Right ventricle myocardium superior (tissue), 1 donor: ENCODE measurements at regions not wholly inside any gene's neighbourhood (a gene's known extent, or its start where the extent isn't known, plus 50 kb on each side); places are given as distances from the start of the nearest gene placed in this dataset.
A peak's percentile ranks its signal among the peaks of the same experiment; 100 is the strongest.
"Not testable (repeated sequence)": the region's sequence is repeated elsewhere in the genome, so short reads cannot be mapped to it uniquely, and the experiment has no call there.

Experiments
- ATAC-seq: fragments of 200-7000 bp; cut with Tn5 transposase; one replicate; pipeline ENCODE4 v1.9.1; 2020; ENCODE audit warnings: mild to moderate bottlenecking; ENCODE audit not compliant: poor library complexity
- DNase-seq: peaks from one replicate; pipeline ENCODE4 v3.0.0-alpha.2; 2020
- intact Hi-C: fragments of 100-400 bp; cut with DNase I; formaldehyde crosslinking; loops from one replicate; pipeline ENCODE4 v1.11.2; 2022
- donor health status: DM: no; HTN: yes; CAD: no; lungs with severe emphysema.

GRCh38 chr1:87435484-87435883, 106.8 kb downstream of the LMO4 start:
- ATAC-seq: peak; percentile 82
- no peak for DNase-seq
- intact Hi-C loops: no loop called here

GRCh38 chr1:87436115-87436514, 107.4 kb downstream of the LMO4 start:
- DNase-seq, intact Hi-C loops: not testable (repeated sequence)
- peak; percentile 70 for ATAC-seq

- intact Hi-C loops: no loop called here
Measured at GRCh38 chr1:87436534-87436933, 107.9 kb downstream of the LMO4 start.

GRCh38 chr1:87437663-87438295, 109.1 kb downstream of the LMO4 start:
- no peak for ATAC-seq
- DNase-seq: no peak
- intact Hi-C loops: no loop called here

More at GRCh38 chr1:87436534-87436933, 107.9 kb downstream of the LMO4 start:
- DNase-seq (peak; percentile 51), ATAC-seq (peak; percentile 75)

GRCh38 chr1:87439821-87440220, 111.1 kb downstream of the LMO4 start:
- no peak for ATAC-seq
- no peak for DNase-seq
- intact Hi-C loops: loop anchor here (10.0 kb wide), 1 partner anchor 95 kb away; no protein-coding TSS in a partner anchor

GRCh38 chr1:87449348-87449963, 120.8 kb downstream of the LMO4 start:
- ATAC-seq (peak; percentile 96), DNase-seq (peak; percentile 54)
- intact Hi-C loops: loop anchor here (10.0 kb wide), 1 partner anchor 105 kb away; no protein-coding TSS in a partner anchor

GRCh38 chr1:87450136-87450535, 121.5 kb downstream of the LMO4 start:
- DNase-seq (no peak), ATAC-seq (no peak)
- intact Hi-C loops: no loop called here

- DNase-seq: no peak
- no peak for ATAC-seq
- intact Hi-C loops: no loop called here
Measured at GRCh38 chr1:87450615-87451209, 122.0 kb downstream of the LMO4 start.

- no peak for DNase-seq
- intact Hi-C loops: no loop called here
- peak; percentile 45 for ATAC-seq
Measured at GRCh38 chr1:87451229-87451920, 122.7 kb downstream of the LMO4 start.

GRCh38 chr1:87452648-87453047, 124.0 kb downstream of the LMO4 start:
- intact Hi-C loops: no loop called here
- no peak for ATAC-seq
- no peak for DNase-seq

- ATAC-seq: no peak
- no peak for DNase-seq
- intact Hi-C loops: no loop called here
Measured at GRCh38 chr1:87457408-87457807, 128.7 kb downstream of the LMO4 start.

- DNase-seq (no peak), ATAC-seq (no peak)
- intact Hi-C loops: no loop called here
Measured at GRCh38 chr1:87462894-87463293, 134.2 kb downstream of the LMO4 start.

- intact Hi-C loops: no loop called here
- peak; percentile 92 for ATAC-seq
- DNase-seq: no peak
Measured at GRCh38 chr1:87464022-87464490, 135.4 kb downstream of the LMO4 start.

GRCh38 chr1:87466621-87467020, 137.9 kb downstream of the LMO4 start:
- ATAC-seq (no peak), DNase-seq (no peak)
- intact Hi-C loops: no loop called here

GRCh38 chr1:87472716-87473115, 144.0 kb downstream of the LMO4 start:
- no peak for ATAC-seq
- no peak for DNase-seq
- intact Hi-C loops: no loop called here

- intact Hi-C loops: no loop called here
- no peak for DNase-seq
- ATAC-seq: no peak
Measured at GRCh38 chr1:87473203-87473661, 144.6 kb downstream of the LMO4 start.

GRCh38 chr1:87474098-87474497, 145.4 kb downstream of the LMO4 start:
- ATAC-seq: no peak
- no peak for DNase-seq
- intact Hi-C loops: no loop called here

- intact Hi-C loops: no loop called here
- peak; percentile 61 for ATAC-seq
- DNase-seq: peak; percentile 68
Measured at GRCh38 chr1:87478231-87478630, 149.6 kb downstream of the LMO4 start.

- intact Hi-C loops: no loop called here
- no peak for ATAC-seq
- no peak for DNase-seq
Measured at GRCh38 chr1:87495147-87495546, 166.5 kb downstream of the LMO4 start.
